ENCODE measurements at regions not wholly inside any gene's neighbourhood (a gene's known extent, or its start where the extent isn't known, plus 50 kb on each side); places are given as distances from the start of the nearest gene placed in this dataset.

- 94% methylated on average over 2 of the region's 2 CpGs for WGBS
- no peaks in the 10 kb centered on the region for H3K36me3 ChIP-seq (ENCODE audit: control insufficient read depth in 2 of 2, insufficient read depth in 2 of 2, low read length in 1 of 2)
- no peaks in the 10 kb centered on the region for H3K4me1 ChIP-seq (ENCODE audit: control insufficient read depth in 2 of 2, insufficient read depth in 2 of 2, low read length in 2 of 2)
- no peak for DNase-seq (ENCODE audit: low read depth in 6 of 9, low spot score in 9 of 9)
- H3K27me3 ChIP-seq (ENCODE audit: control insufficient read depth in 2 of 2, insufficient read depth in 1 of 2, low read length in 1 of 2), result no peaks in the 10 kb centered on the region
- no peak overlapping the region for H3K27ac ChIP-seq (ENCODE audit: low read depth in 1 of 2, low read length in 1 of 2)
- no peaks in the 10 kb centered on the region for H3K9me3 ChIP-seq (ENCODE audit: control insufficient read depth in 2 of 2, insufficient read depth in 1 of 2, low read length in 1 of 2)
- H3K4me3 ChIP-seq (ENCODE audit: low read length in 2 of 2), result no peak overlapping the region
Measured at GRCh38 chr7:41028580-41028979, 674.3 kb downstream of the INHBA start.

- Histone ChIP-seq H3K9me3 (ENCODE audit: control insufficient read depth in 2 of 2, insufficient read depth in 1 of 2, low read length in 1 of 2) (no peaks in the 10 kb centered on the region), H3K27ac (ENCODE audit: low read depth in 1 of 2, low read length in 1 of 2) (no peak overlapping the region), H3K27me3 (ENCODE audit: control insufficient read depth in 2 of 2, insufficient read depth in 1 of 2, low read length in 1 of 2) (no peaks in the 10 kb centered on the region), H3K4me1 (ENCODE audit: control insufficient read depth in 2 of 2, insufficient read depth in 2 of 2, low read length in 2 of 2) (no peaks in the 10 kb centered on the region), H3K4me3 (ENCODE audit: low read length in 2 of 2) (no peak overlapping the region), H3K36me3 (ENCODE audit: control insufficient read depth in 2 of 2, insufficient read depth in 2 of 2, low read length in 1 of 2) (no peaks in the 10 kb centered on the region)
- WGBS, result 93% methylated on average over 7 of the region's 7 CpGs
- no peak for DNase-seq (ENCODE audit: low read depth in 6 of 9, low spot score in 9 of 9)
Measured at GRCh38 chr7:41027428-41028115, 675.3 kb downstream of the INHBA start.

- Histone ChIP-seq H3K27ac (ENCODE audit: low read depth in 1 of 2, low read length in 1 of 2) (no peak overlapping the region), H3K4me3 (ENCODE audit: low read length in 2 of 2) (no peak overlapping the region), H3K36me3 (ENCODE audit: control insufficient read depth in 2 of 2, insufficient read depth in 2 of 2, low read length in 1 of 2) (no peaks in the 10 kb centered on the region), H3K4me1 (ENCODE audit: control insufficient read depth in 2 of 2, insufficient read depth in 2 of 2, low read length in 2 of 2) (no peaks in the 10 kb centered on the region), H3K9me3 (ENCODE audit: control insufficient read depth in 2 of 2, insufficient read depth in 1 of 2, low read length in 1 of 2) (no peaks in the 10 kb centered on the region), H3K27me3 (ENCODE audit: control insufficient read depth in 2 of 2, insufficient read depth in 1 of 2, low read length in 1 of 2) (no peaks in the 10 kb centered on the region)
- 96% methylated on average over 4 of the region's 4 CpGs for WGBS
- no peak for DNase-seq (ENCODE audit: low read depth in 6 of 9, low spot score in 9 of 9)
Measured at GRCh38 chr7:41024126-41024525, 678.8 kb downstream of the INHBA start.

GRCh38 chr7:41020056-41020455 is 682.8 kb downstream of the INHBA start:
- DNase-seq (ENCODE audit: low read depth in 6 of 9, low spot score in 9 of 9), result no peak
- Histone ChIP-seq H3K27me3 (ENCODE audit: control insufficient read depth in 2 of 2, insufficient read depth in 1 of 2, low read length in 1 of 2) (no peaks in the 10 kb centered on the region), H3K4me3 (ENCODE audit: low read length in 2 of 2) (no peak overlapping the region), H3K4me1 (ENCODE audit: control insufficient read depth in 2 of 2, insufficient read depth in 2 of 2, low read length in 2 of 2) (no peaks in the 10 kb centered on the region), H3K9me3 (ENCODE audit: control insufficient read depth in 2 of 2, insufficient read depth in 1 of 2, low read length in 1 of 2) (no peaks in the 10 kb centered on the region), H3K36me3 (ENCODE audit: control insufficient read depth in 2 of 2, insufficient read depth in 2 of 2, low read length in 1 of 2) (no peaks in the 10 kb centered on the region), H3K27ac (ENCODE audit: low read depth in 1 of 2, low read length in 1 of 2) (no peak overlapping the region)
- 99% methylated on average over 1 of the region's 1 CpG for WGBS

- DNase-seq (ENCODE audit: low read depth in 6 of 9, low spot score in 9 of 9), result no peak
- H3K4me1 ChIP-seq (ENCODE audit: control insufficient read depth in 2 of 2, insufficient read depth in 2 of 2, low read length in 2 of 2), result no peaks in the 10 kb centered on the region
- H3K27me3 ChIP-seq (ENCODE audit: control insufficient read depth in 2 of 2, insufficient read depth in 1 of 2, low read length in 1 of 2), result no peaks in the 10 kb centered on the region
- H3K9me3 ChIP-seq (ENCODE audit: control insufficient read depth in 2 of 2, insufficient read depth in 1 of 2, low read length in 1 of 2), result no peaks in the 10 kb centered on the region
- H3K27ac ChIP-seq (ENCODE audit: low read depth in 1 of 2, low read length in 1 of 2), result no peak overlapping the region
- no peaks in the 10 kb centered on the region for H3K36me3 ChIP-seq (ENCODE audit: control insufficient read depth in 2 of 2, insufficient read depth in 2 of 2, low read length in 1 of 2)
- no peak overlapping the region for H3K4me3 ChIP-seq (ENCODE audit: low read length in 2 of 2)
- WGBS, result 97% methylated on average over 5 of the region's 5 CpGs
Measured at GRCh38 chr7:41013117-41013516, 689.8 kb downstream of the INHBA start.

- Histone ChIP-seq H3K4me1 (ENCODE audit: control insufficient read depth in 2 of 2, insufficient read depth in 2 of 2, low read length in 2 of 2) (no peaks in the 10 kb centered on the region), H3K4me3 (ENCODE audit: low read length in 2 of 2) (no peak overlapping the region), H3K27me3 (ENCODE audit: control insufficient read depth in 2 of 2, insufficient read depth in 1 of 2, low read length in 1 of 2) (no peaks in the 10 kb centered on the region), H3K9me3 (ENCODE audit: control insufficient read depth in 2 of 2, insufficient read depth in 1 of 2, low read length in 1 of 2) (no peaks in the 10 kb centered on the region), H3K36me3 (ENCODE audit: control insufficient read depth in 2 of 2, insufficient read depth in 2 of 2, low read length in 1 of 2) (no peaks in the 10 kb centered on the region), H3K27ac (ENCODE audit: low read depth in 1 of 2, low read length in 1 of 2) (no peak overlapping the region)
- DNase-seq (ENCODE audit: low read depth in 6 of 9, low spot score in 9 of 9), result no peak
- WGBS, result 97% methylated on average over 6 of the region's 6 CpGs
Measured at GRCh38 chr7:41012041-41012440, 690.8 kb downstream of the INHBA start.

- H3K27ac ChIP-seq (ENCODE audit: low read depth in 1 of 2, low read length in 1 of 2), result no peak overlapping the region
- no peak overlapping the region for H3K4me3 ChIP-seq (ENCODE audit: low read length in 2 of 2)
- H3K36me3 ChIP-seq (ENCODE audit: control insufficient read depth in 2 of 2, insufficient read depth in 2 of 2, low read length in 1 of 2), result no peaks in the 10 kb centered on the region
- H3K4me1 ChIP-seq (ENCODE audit: control insufficient read depth in 2 of 2, insufficient read depth in 2 of 2, low read length in 2 of 2), result no peaks in the 10 kb centered on the region
- 79% methylated on average over 4 of the region's 4 CpGs for WGBS
- no peak for DNase-seq (ENCODE audit: low read depth in 6 of 9, low spot score in 9 of 9)
- no peaks in the 10 kb centered on the region for H3K9me3 ChIP-seq (ENCODE audit: control insufficient read depth in 2 of 2, insufficient read depth in 1 of 2, low read length in 1 of 2)
- no peaks in the 10 kb centered on the region for H3K27me3 ChIP-seq (ENCODE audit: control insufficient read depth in 2 of 2, insufficient read depth in 1 of 2, low read length in 1 of 2)
Measured at GRCh38 chr7:41010967-41011366, 691.9 kb downstream of the INHBA start.

GRCh38 chr7:41010418-41010817 is 692.5 kb downstream of the INHBA start:
- H3K36me3 ChIP-seq (ENCODE audit: control insufficient read depth in 2 of 2, insufficient read depth in 2 of 2, low read length in 1 of 2), result no peaks in the 10 kb centered on the region
- no peaks in the 10 kb centered on the region for H3K4me1 ChIP-seq (ENCODE audit: control insufficient read depth in 2 of 2, insufficient read depth in 2 of 2, low read length in 2 of 2)
- H3K9me3 ChIP-seq (ENCODE audit: control insufficient read depth in 2 of 2, insufficient read depth in 1 of 2, low read length in 1 of 2), result no peaks in the 10 kb centered on the region
- no peaks in the 10 kb centered on the region for H3K27me3 ChIP-seq (ENCODE audit: control insufficient read depth in 2 of 2, insufficient read depth in 1 of 2, low read length in 1 of 2)
- 96% methylated on average over 3 of the region's 3 CpGs for WGBS
- DNase-seq (ENCODE audit: low read depth in 6 of 9, low spot score in 9 of 9), result no peak
- H3K27ac ChIP-seq (ENCODE audit: low read depth in 1 of 2, low read length in 1 of 2), result no peak overlapping the region
- no peak overlapping the region for H3K4me3 ChIP-seq (ENCODE audit: low read length in 2 of 2)

- Histone ChIP-seq H3K4me3 (ENCODE audit: low read length in 2 of 2) (no peak overlapping the region), H3K27me3 (ENCODE audit: control insufficient read depth in 2 of 2, insufficient read depth in 1 of 2, low read length in 1 of 2) (no peaks in the 10 kb centered on the region), H3K36me3 (ENCODE audit: control insufficient read depth in 2 of 2, insufficient read depth in 2 of 2, low read length in 1 of 2) (no peaks in the 10 kb centered on the region), H3K4me1 (ENCODE audit: control insufficient read depth in 2 of 2, insufficient read depth in 2 of 2, low read length in 2 of 2) (no peaks in the 10 kb centered on the region), H3K9me3 (ENCODE audit: control insufficient read depth in 2 of 2, insufficient read depth in 1 of 2, low read length in 1 of 2) (no peaks in the 10 kb centered on the region), H3K27ac (ENCODE audit: low read depth in 1 of 2, low read length in 1 of 2) (no peak overlapping the region)
- WGBS, result 97% methylated on average over 3 of the region's 3 CpGs
- no peak for DNase-seq (ENCODE audit: low read depth in 6 of 9, low spot score in 9 of 9)
Measured at GRCh38 chr7:41007811-41008210, 695.1 kb downstream of the INHBA start.
